ENCODE measurements at regions not wholly inside any gene's neighbourhood (a gene's known extent, or its start where the extent isn't known, plus 50 kb on each side); places are given as distances from the start of the nearest gene placed in this dataset.

- TF ChIP-seq REST (IDR thresholded peaks at IDR 0.05; ENCODE audit: insufficient replicate concordance, low read depth) (no peak), CTCF (IDR thresholded peaks at IDR 0.05; ENCODE audit: insufficient read depth, low read length) (no peak), POLR2AphosphoS5 (IDR thresholded peaks at IDR 0.05; ENCODE audit: low read depth) (no peak), SPI1 (IDR thresholded peaks at IDR 0.05; ENCODE audit: borderline replicate concordance, low read depth) (no peak), GABPA (IDR thresholded peaks at IDR 0.05; ENCODE audit: low read depth) (no peak)
- no peak for DNase-seq (ENCODE audit: low read depth in 1 of 2, low spot score in 1 of 2)
- no peak overlapping the region for H3K27ac ChIP-seq (replicated peaks)
- H3K4me3 ChIP-seq (replicated peaks; ENCODE audit: insufficient read depth, low read length) = no peak overlapping the region
- no peaks in the 10 kb centered on the region for H3K27me3 ChIP-seq (ENCODE audit: insufficient read depth, poor library complexity, severe bottlenecking)
Observed at GRCh38 chr10:4751211-4751610, 74.8 kb upstream of the AKR1E2 start.

- Histone ChIP-seq H3K4me3 (replicated peaks; ENCODE audit: insufficient read depth, low read length) (no peak overlapping the region), H3K27me3 (ENCODE audit: insufficient read depth, poor library complexity, severe bottlenecking) (no peaks in the 10 kb centered on the region), H3K27ac (replicated peaks) (no peak overlapping the region)
- DNase-seq (ENCODE audit: low read depth in 1 of 2, low spot score in 1 of 2) = no peak
- TF ChIP-seq GABPA (IDR thresholded peaks at IDR 0.05; ENCODE audit: low read depth) (no peak), SPI1 (IDR thresholded peaks at IDR 0.05; ENCODE audit: borderline replicate concordance, low read depth) (no peak), REST (IDR thresholded peaks at IDR 0.05; ENCODE audit: insufficient replicate concordance, low read depth) (no peak), POLR2AphosphoS5 (IDR thresholded peaks at IDR 0.05; ENCODE audit: low read depth) (no peak), CTCF (IDR thresholded peaks at IDR 0.05; ENCODE audit: insufficient read depth, low read length) (no peak)
Observed at GRCh38 chr10:4749271-4749574, 76.8 kb upstream of the AKR1E2 start.

- no peak for DNase-seq (ENCODE audit: low read depth in 1 of 2, low spot score in 1 of 2)
- Histone ChIP-seq H3K4me3 (replicated peaks; ENCODE audit: insufficient read depth, low read length) (no peak overlapping the region), H3K27me3 (ENCODE audit: insufficient read depth, poor library complexity, severe bottlenecking) (no peaks in the 10 kb centered on the region), H3K27ac (replicated peaks) (no peak overlapping the region)
- TF ChIP-seq CTCF (IDR thresholded peaks at IDR 0.05; ENCODE audit: insufficient read depth, low read length) = no peak
- TF ChIP-seq POLR2AphosphoS5 (IDR thresholded peaks at IDR 0.05; ENCODE audit: low read depth) = no peak
- no peak for TF ChIP-seq GABPA (IDR thresholded peaks at IDR 0.05; ENCODE audit: low read depth)
- TF ChIP-seq SPI1 (IDR thresholded peaks at IDR 0.05; ENCODE audit: borderline replicate concordance, low read depth) = no peak
- TF ChIP-seq REST (IDR thresholded peaks at IDR 0.05; ENCODE audit: insufficient replicate concordance, low read depth) = no peak
Observed at GRCh38 chr10:4748491-4749270, 77.3 kb upstream of the AKR1E2 start.
